OCI-LY3 (cell line): ENCODE measurements at regions not wholly inside any gene's neighbourhood (a gene's known extent, or its start where the extent isn't known, plus 50 kb on each side); places are given as distances from the start of the nearest gene placed in this dataset.

Experiments
- CTCF ChIP-seq: fragments of 200-600, 300-600 bp; sonication (generic); IDR thresholded peaks from 2 replicates; pipeline ENCODE4 v1.5.1; 2014; ENCODE audit warnings: antibody characterized with exemption, low read length, low read depth
- EZH2phosphoT487 ChIP-seq: fragments of 200-600 bp; shearing (Covaris generic); IDR thresholded peaks from 2 replicates; pipeline ENCODE4 v1.6.1; 2018; ENCODE audit warnings: antibody characterized with exemption, mixed run types, low read depth

- TF ChIP-seq CTCF: no peak
- TF ChIP-seq EZH2phosphoT487: no peak
These were observed 156.7 kb downstream of the ACTL8 start for GRCh38 chr1:17911791-17912190.
